Mammary epithelial cell (primary cell): ENCODE measurements at regions not wholly inside any gene's neighbourhood (a gene's known extent, or its start where the extent isn't known, plus 50 kb on each side); places are given as distances from the start of the nearest gene placed in this dataset.

Experiments
- EZH2 ChIP-seq: IDR thresholded peaks from 2 replicates; pipeline ENCODE4 v1.6.1; 2012; ENCODE audit warnings: low read length, inconsistent platforms, borderline replicate concordance
- TF ChIP-seq, protein P1 (sequence below), 2 donors: IDR thresholded peaks in 1 of 2; conservative IDR thresholded peaks in 1 of 2; 2 replicates each; pipeline ENCODE4 v1.5.1; 2011 to 2012; ENCODE audit warnings: inconsistent platforms in 2 of 2, low read length in 2 of 2, mild to moderate bottlenecking in 2 of 2, control low read depth in 1 of 2, low read depth in 1 of 2; ENCODE audit not compliant: insufficient read depth in 1 of 2; ENCODE audit errors: extremely low read depth in 1 of 2

DNA sequence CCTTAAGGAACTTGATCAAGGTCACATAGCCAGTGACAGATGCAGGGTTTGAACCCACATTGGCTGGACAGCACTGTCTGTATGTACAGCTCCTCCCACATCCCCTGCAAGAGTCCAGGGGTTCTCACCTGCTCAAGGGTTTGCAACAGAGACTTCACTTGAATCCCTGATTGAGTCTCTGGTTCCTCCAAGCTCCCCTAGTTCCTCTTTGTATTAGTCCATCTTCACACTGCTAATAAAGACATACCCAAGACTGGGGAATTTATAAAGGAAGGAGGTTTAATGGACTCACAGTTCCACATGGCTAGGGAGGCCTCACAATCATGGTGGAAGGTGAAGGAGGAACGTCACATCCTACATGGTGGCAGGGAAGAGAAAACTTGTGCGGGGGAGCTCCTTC is 72.8 kb upstream of the CLDN10 start:
- TF ChIP-seq, protein P1, sequence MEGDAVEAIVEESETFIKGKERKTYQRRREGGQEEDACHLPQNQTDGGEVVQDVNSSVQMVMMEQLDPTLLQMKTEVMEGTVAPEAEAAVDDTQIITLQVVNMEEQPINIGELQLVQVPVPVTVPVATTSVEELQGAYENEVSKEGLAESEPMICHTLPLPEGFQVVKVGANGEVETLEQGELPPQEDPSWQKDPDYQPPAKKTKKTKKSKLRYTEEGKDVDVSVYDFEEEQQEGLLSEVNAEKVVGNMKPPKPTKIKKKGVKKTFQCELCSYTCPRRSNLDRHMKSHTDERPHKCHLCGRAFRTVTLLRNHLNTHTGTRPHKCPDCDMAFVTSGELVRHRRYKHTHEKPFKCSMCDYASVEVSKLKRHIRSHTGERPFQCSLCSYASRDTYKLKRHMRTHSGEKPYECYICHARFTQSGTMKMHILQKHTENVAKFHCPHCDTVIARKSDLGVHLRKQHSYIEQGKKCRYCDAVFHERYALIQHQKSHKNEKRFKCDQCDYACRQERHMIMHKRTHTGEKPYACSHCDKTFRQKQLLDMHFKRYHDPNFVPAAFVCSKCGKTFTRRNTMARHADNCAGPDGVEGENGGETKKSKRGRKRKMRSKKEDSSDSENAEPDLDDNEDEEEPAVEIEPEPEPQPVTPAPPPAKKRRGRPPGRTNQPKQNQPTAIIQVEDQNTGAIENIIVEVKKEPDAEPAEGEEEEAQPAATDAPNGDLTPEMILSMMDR (conservative IDR thresholded peaks at IDR 0.05 in 1 of 2, IDR thresholded peaks at IDR 0.05 in 1 of 2; ENCODE audit: extremely low read depth in 1 of 2, insufficient read depth in 1 of 2, low read depth in 1 of 2, low read length in 2 of 2), result no peak
- TF ChIP-seq EZH2, result no peak
